ENCODE measurements at regions not wholly inside any gene's neighbourhood (a gene's known extent, or its start where the extent isn't known, plus 50 kb on each side); places are given as distances from the start of the nearest gene placed in this dataset.

GRCh38 chr6:66048684-66049474, 341.9 kb upstream of the EYS start:
- H3K4me1 Mint-ChIP-seq: no peaks in the 10 kb centered on the region
- H3K9me3 Mint-ChIP-seq: no peaks in the 10 kb centered on the region
- no peaks in the 10 kb centered on the region for H3K27me3 Mint-ChIP-seq (ENCODE audit: low read depth, poor library complexity)
- no peak overlapping the region for H3K4me3 Mint-ChIP-seq
- no peak for DNase-seq
- no peaks in the 10 kb centered on the region for H3K36me3 Mint-ChIP-seq (ENCODE audit: low read depth)
- no peak overlapping the region for H3K27ac Mint-ChIP-seq
- TF ChIP-seq CTCF (IDR thresholded peaks at IDR 0.05): no peak

- Mint-ChIP-seq H3K4me1 (no peaks in the 10 kb centered on the region), H3K36me3 (ENCODE audit: low read depth) (no peaks in the 10 kb centered on the region), H3K4me3 (no peak overlapping the region), H3K27ac (no peak overlapping the region), H3K27me3 (ENCODE audit: low read depth, poor library complexity) (no peaks in the 10 kb centered on the region), H3K9me3 (no peaks in the 10 kb centered on the region)
- no peak for DNase-seq
- TF ChIP-seq CTCF (IDR thresholded peaks at IDR 0.05): no peak
These were observed 325.6 kb upstream of the EYS start for GRCh38 chr6:66032626-66033025.

GRCh38 chr6:66029391-66029790, 322.4 kb upstream of the EYS start:
- H3K9me3 Mint-ChIP-seq: no peaks in the 10 kb centered on the region
- no peak overlapping the region for H3K27ac Mint-ChIP-seq
- TF ChIP-seq CTCF (IDR thresholded peaks at IDR 0.05): no peak
- no peak for DNase-seq
- no peak overlapping the region for H3K4me3 Mint-ChIP-seq
- no peaks in the 10 kb centered on the region for H3K4me1 Mint-ChIP-seq
- no peaks in the 10 kb centered on the region for H3K27me3 Mint-ChIP-seq (ENCODE audit: low read depth, poor library complexity)
- H3K36me3 Mint-ChIP-seq (ENCODE audit: low read depth): no peaks in the 10 kb centered on the region

- Mint-ChIP-seq H3K4me3 (no peak overlapping the region), H3K36me3 (ENCODE audit: low read depth) (no peaks in the 10 kb centered on the region), H3K4me1 (no peaks in the 10 kb centered on the region), H3K9me3 (peaks cover 5% of the 10 kb centered on the region), H3K27ac (no peak overlapping the region), H3K27me3 (ENCODE audit: low read depth, poor library complexity) (no peaks in the 10 kb centered on the region)
- no peak for DNase-seq
- no peak for TF ChIP-seq CTCF (IDR thresholded peaks at IDR 0.05)
These were observed 292.3 kb upstream of the EYS start for GRCh38 chr6:65999288-65999791.

- Mint-ChIP-seq H3K27ac (no peak overlapping the region), H3K9me3 (peaks cover 5% of the 10 kb centered on the region), H3K4me1 (no peaks in the 10 kb centered on the region), H3K4me3 (no peak overlapping the region), H3K27me3 (ENCODE audit: low read depth, poor library complexity) (no peaks in the 10 kb centered on the region), H3K36me3 (ENCODE audit: low read depth) (no peaks in the 10 kb centered on the region)
- TF ChIP-seq CTCF (IDR thresholded peaks at IDR 0.05): no peak
- DNase-seq: no peak
These were observed 291.5 kb upstream of the EYS start for GRCh38 chr6:65998544-65998943.

GRCh38 chr6:65997539-65997938, 290.5 kb upstream of the EYS start:
- no peak overlapping the region for H3K4me3 Mint-ChIP-seq
- no peaks in the 10 kb centered on the region for H3K27me3 Mint-ChIP-seq (ENCODE audit: low read depth, poor library complexity)
- H3K4me1 Mint-ChIP-seq: no peaks in the 10 kb centered on the region
- no peak for TF ChIP-seq CTCF (IDR thresholded peaks at IDR 0.05)
- DNase-seq: no peak
- H3K36me3 Mint-ChIP-seq (ENCODE audit: low read depth): no peaks in the 10 kb centered on the region
- H3K9me3 Mint-ChIP-seq: peaks cover 5% of the 10 kb centered on the region
- no peak overlapping the region for H3K27ac Mint-ChIP-seq
